MCF 10A (cell line): ENCODE measurements at regions not wholly inside any gene's neighbourhood (a gene's known extent, or its start where the extent isn't known, plus 50 kb on each side); places are given as distances from the start of the nearest gene placed in this dataset.

Experiments
- BruUV-seq: library from RNA; stranded (reverse); fragments of 400-500 nt; replicated peaks from 2 replicates; lab custom pipeline; 2021; lab: Mats Ljungman, UMichigan
- CTCF ChIA-PET: fragments of 300-600 bp; sonication (Branson Sonifier 250); formaldehyde crosslinking; extraction: SDS; loops from one replicate; lab custom pipeline; 2021; ENCODE audit warnings: antibody characterized with exemption, inconsistent platforms; lab: Yijun Ruan, JAX
- POLR2A ChIA-PET: fragments of 300-600, 350-650 bp; sonication (Branson Sonifier 250); formaldehyde crosslinking; extraction: SDS; loops from one replicate; lab custom pipeline; 2020; ENCODE audit warnings: antibody characterized with exemption, inconsistent platforms; lab: Yijun Ruan, JAX
- DNase-seq: peaks from one replicate; pipeline ENCODE4 v3.0.0-alpha.2; 2018; ENCODE audit not compliant: unreplicated experiment
- H3K27ac Mint-ChIP-seq: one replicate; pipeline ENCODE4 v1.8.0; 2022; ENCODE audit warnings: mild to moderate bottlenecking, low read depth, mixed read lengths; ENCODE audit not compliant: unreplicated experiment
- H3K27me3 Mint-ChIP-seq: one replicate; pipeline ENCODE4 v1.8.0; 2022; ENCODE audit warnings: mixed read lengths; ENCODE audit not compliant: insufficient read depth, unreplicated experiment
- H3K36me3 Mint-ChIP-seq: one replicate; pipeline ENCODE4 v1.8.0; 2022; ENCODE audit warnings: mild to moderate bottlenecking, moderate library complexity, mixed read lengths; ENCODE audit not compliant: insufficient read depth, unreplicated experiment
- H3K4me1 Mint-ChIP-seq: one replicate; pipeline ENCODE4 v1.8.0; 2022; ENCODE audit warnings: mixed read lengths; ENCODE audit not compliant: insufficient read depth, unreplicated experiment
- H3K4me3 Mint-ChIP-seq: one replicate; pipeline ENCODE4 v1.8.0; 2022; ENCODE audit warnings: mild to moderate bottlenecking, moderate library complexity, mixed read lengths; ENCODE audit not compliant: unreplicated experiment
- H3K9me3 Mint-ChIP-seq: one replicate; pipeline ENCODE4 v1.8.0; 2022; ENCODE audit warnings: mixed read lengths; ENCODE audit not compliant: unreplicated experiment
- CTCF ChIP-seq: fragments of 200-600 bp; IDR thresholded peaks from one replicate; pipeline ENCODE4 v1.8.0; 2022; ENCODE audit warnings: antibody characterized with exemption, mild to moderate bottlenecking; ENCODE audit not compliant: unreplicated experiment
- intact Hi-C: fragments of 100-400 bp; cut with micrococcal nuclease; formaldehyde crosslinking; loops from 2 replicates; pipeline ENCODE4 v1.14.1; 2022

DNA sequence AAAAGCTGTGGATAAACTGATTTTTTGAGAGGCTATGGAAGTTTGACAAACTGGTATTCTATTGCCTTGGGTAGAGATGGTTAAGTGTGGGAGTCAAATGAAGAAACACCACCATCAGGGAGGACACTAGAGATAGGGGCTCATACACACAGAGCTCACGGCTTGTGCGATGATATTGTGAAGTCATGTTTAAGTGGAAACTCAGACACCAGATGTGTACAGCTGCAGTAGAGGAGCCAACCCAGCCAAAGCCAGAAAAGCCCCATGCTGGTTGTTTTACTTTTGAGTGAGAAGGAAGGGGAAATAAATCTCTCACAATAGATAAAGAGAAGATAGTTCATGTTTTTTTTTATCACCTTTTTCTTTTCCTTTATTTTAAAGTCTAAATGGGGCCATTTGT, 377.7 kb downstream of the DMRT2 start:
- TF ChIP-seq CTCF = no peak
- no TSS peak for BruUV-seq
- Mint-ChIP-seq H3K9me3 (peaks cover 7% of the 10 kb centered on the region), H3K4me1 (no peaks in the 10 kb centered on the region), H3K4me3 (no peak overlapping the region), H3K27ac (no peak overlapping the region), H3K36me3 (no peaks in the 10 kb centered on the region), H3K27me3 (no peaks in the 10 kb centered on the region)
- intact Hi-C loops = loop anchor here (2.0 kb wide), 1 partner anchor 419 kb away; no protein-coding TSS in a partner anchor
- POLR2A ChIA-PET = interaction anchor here (0.7 kb wide), 2 partner anchors 415 to 418 kb away, joined by 3 read pairs; no protein-coding TSS in a partner anchor
- CTCF ChIA-PET = interaction anchor here (0.6 kb wide), 1 partner anchor 217 kb away, joined by 3 read pairs; no protein-coding TSS in a partner anchor
- DNase-seq = no peak

- Mint-ChIP-seq H3K9me3 (no peaks in the 10 kb centered on the region), H3K4me3 (no peak overlapping the region), H3K4me1 (no peaks in the 10 kb centered on the region), H3K27ac (no peak overlapping the region), H3K27me3 (no peaks in the 10 kb centered on the region), H3K36me3 (no peaks in the 10 kb centered on the region)
- DNase-seq = peak; percentile 40
- TF ChIP-seq CTCF = peak; percentile 54
- intact Hi-C loops = loop anchor here (1.0 to 2.0 kb wide), 2 partner anchors 328 to 420 kb away; no protein-coding TSS in a partner anchor
- ChIA-PET POLR2A (no interaction called here), CTCF (interaction anchor here (0.5 to 1.5 kb wide), 7 partner anchors 11 to 420 kb away, joined by 3 to 8 read pairs (median 3); no protein-coding TSS in a partner anchor)
- no TSS peak for BruUV-seq
Measured at GRCh38 chr9:1429297-1429696, 379.1 kb downstream of the DMRT2 start.

GRCh38 chr9:1431461-1431860, 381.3 kb downstream of the DMRT2 start:
- BruUV-seq = no TSS peak
- TF ChIP-seq CTCF = no peak
- H3K4me3 Mint-ChIP-seq = no peak overlapping the region
- no peaks in the 10 kb centered on the region for H3K27me3 Mint-ChIP-seq
- intact Hi-C loops = no loop called here
- H3K9me3 Mint-ChIP-seq = no peaks in the 10 kb centered on the region
- ChIA-PET POLR2A (interaction anchor here (0.6 to 0.7 kb wide), 2 partner anchors 244 to 328 kb away, joined by 3 read pairs; no protein-coding TSS in a partner anchor), CTCF (interaction anchor here (0.6 to 1.9 kb wide), 4 partner anchors 291 to 401 kb away, joined by 3 to 6 read pairs (median 4); no protein-coding TSS in a partner anchor)
- no peak for DNase-seq
- H3K27ac Mint-ChIP-seq = no peak overlapping the region
- no peaks in the 10 kb centered on the region for H3K36me3 Mint-ChIP-seq
- no peaks in the 10 kb centered on the region for H3K4me1 Mint-ChIP-seq

DNA sequence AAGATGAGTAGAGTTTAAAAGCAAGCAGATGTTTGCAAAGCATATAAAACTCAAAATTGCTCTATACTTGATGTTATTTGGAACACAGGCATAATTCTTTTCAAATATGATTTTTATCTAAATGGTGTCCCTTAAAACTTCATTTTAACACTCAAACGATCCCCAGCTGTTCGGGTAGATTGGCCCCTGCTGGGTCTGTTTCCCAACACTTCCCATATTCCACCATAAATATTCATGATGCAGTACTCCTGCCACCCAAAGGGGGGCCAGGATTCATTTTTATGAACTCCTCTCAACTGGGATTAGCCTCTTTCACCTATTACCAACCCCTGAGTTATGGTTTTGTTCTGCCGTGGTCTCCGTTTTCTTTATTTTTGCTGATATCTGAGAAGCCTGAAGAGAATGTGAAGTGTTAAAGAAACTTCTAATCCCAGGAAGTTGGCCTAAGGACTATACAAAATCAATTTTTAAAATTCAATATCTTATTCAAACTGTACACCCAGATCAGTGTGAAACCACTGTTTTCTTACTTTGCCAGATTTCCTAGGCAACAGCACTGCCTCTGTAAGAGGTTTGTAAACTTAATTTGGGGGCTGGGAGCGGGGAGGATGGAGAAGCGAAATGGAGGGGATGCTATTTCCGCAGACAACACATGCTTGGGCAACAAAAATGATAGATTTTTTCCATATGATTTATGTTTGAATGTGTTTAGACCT, 384.1 kb downstream of the DMRT2 start:
- H3K4me1 Mint-ChIP-seq = no peaks in the 10 kb centered on the region
- H3K27me3 Mint-ChIP-seq = no peaks in the 10 kb centered on the region
- POLR2A ChIA-PET = no interaction called here
- intact Hi-C loops = no loop called here
- BruUV-seq = no TSS peak
- no peak overlapping the region for H3K27ac Mint-ChIP-seq
- CTCF ChIA-PET = no interaction called here
- H3K4me3 Mint-ChIP-seq = no peak overlapping the region
- H3K9me3 Mint-ChIP-seq = no peaks in the 10 kb centered on the region
- H3K36me3 Mint-ChIP-seq = no peaks in the 10 kb centered on the region
- DNase-seq = peak; percentile 35
- peak; percentile 42 for TF ChIP-seq CTCF
